GM19035 (cell line): ENCODE measurements at regions not wholly inside any gene's neighbourhood (a gene's known extent, or its start where the extent isn't known, plus 50 kb on each side); places are given as distances from the start of the nearest gene placed in this dataset.

ENCODE experiments used
- ATAC-seq: cut with Tn5 transposase; IDR thresholded peaks from one replicate; pipeline ENCODE4 v1.9.1; 2021; ENCODE audit not compliant: unreplicated experiment

- no peak for ATAC-seq
Measured at GRCh38 chr4:30783751-30784150, 63.6 kb downstream of the PCDH7 start.

- ATAC-seq = no peak
Measured at GRCh38 chr4:30789219-30789671, 69.1 kb downstream of the PCDH7 start.

GRCh38 chr4:30790123-30790522 is 70.0 kb downstream of the PCDH7 start:
- no peak for ATAC-seq

- ATAC-seq = no peak
Measured at GRCh38 chr4:30790998-30791397, 70.8 kb downstream of the PCDH7 start.

- no peak for ATAC-seq
Measured at GRCh38 chr4:30792601-30793000, 72.4 kb downstream of the PCDH7 start.

GRCh38 chr4:30801876-30802275 is 81.7 kb downstream of the PCDH7 start:
- ATAC-seq = no peak

GRCh38 chr4:30802622-30803323 is 82.6 kb downstream of the PCDH7 start:
- no peak for ATAC-seq

GRCh38 chr4:30808276-30808675 is 88.1 kb downstream of the PCDH7 start:
- no peak for ATAC-seq

- ATAC-seq = no peak
Measured at GRCh38 chr4:30811296-30811695, 91.1 kb downstream of the PCDH7 start.

- ATAC-seq = no peak
Measured at GRCh38 chr4:30815685-30816084, 95.5 kb downstream of the PCDH7 start.

GRCh38 chr4:30817447-30817846 is 97.3 kb downstream of the PCDH7 start:
- no peak for ATAC-seq

- ATAC-seq = no peak
Measured at GRCh38 chr4:30818541-30818940, 98.4 kb downstream of the PCDH7 start.

- ATAC-seq = no peak
Measured at GRCh38 chr4:30821275-30821674, 101.1 kb downstream of the PCDH7 start.

- ATAC-seq = no peak
Measured at GRCh38 chr4:30821859-30822612, 101.9 kb downstream of the PCDH7 start.

GRCh38 chr4:30822911-30823551 is 102.9 kb downstream of the PCDH7 start:
- no peak for ATAC-seq

- no peak for ATAC-seq
Measured at GRCh38 chr4:30825008-30825770, 105.0 kb downstream of the PCDH7 start.

GRCh38 chr4:30828264-30828926 is 108.2 kb downstream of the PCDH7 start:
- ATAC-seq = no peak

- ATAC-seq = no peak
Measured at GRCh38 chr4:30832639-30833038, 112.5 kb downstream of the PCDH7 start.

GRCh38 chr4:30833206-30833605 is 113.0 kb downstream of the PCDH7 start:
- no peak for ATAC-seq

GRCh38 chr4:30835044-30835443 is 114.9 kb downstream of the PCDH7 start:
- ATAC-seq = no peak

- ATAC-seq = no peak
Measured at GRCh38 chr4:30836231-30836630, 116.1 kb downstream of the PCDH7 start.
